Left hindlimb (tissue), 1 donor: ENCODE measurements at regions not wholly inside any gene's neighbourhood (a gene's known extent, or its start where the extent isn't known, plus 50 kb on each side); places are given as distances from the start of the nearest gene placed in this dataset.

Experiments
- DNase-seq: peaks from one replicate; pipeline ENCODE4 v3.0.0-alpha.2; 2018

DNA sequence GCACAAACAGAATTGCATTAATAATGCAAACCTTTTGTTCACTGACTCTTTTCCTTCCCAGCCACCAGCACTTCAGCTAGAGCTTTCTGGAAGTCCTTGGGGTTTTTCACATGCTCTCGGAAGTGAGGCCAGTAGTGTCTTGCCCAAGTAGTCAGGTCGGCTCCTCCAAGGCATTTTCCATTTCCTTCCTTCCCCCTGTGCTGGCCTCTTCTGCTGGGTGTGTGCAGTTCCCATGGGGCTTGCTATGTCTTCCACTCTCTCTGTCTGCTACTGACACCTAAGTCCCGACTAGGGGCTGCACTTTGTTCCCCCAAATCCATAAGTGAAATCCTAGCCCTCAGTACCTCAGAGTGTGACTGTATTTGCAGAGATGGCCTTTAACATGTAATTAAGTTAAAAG is 175.6 kb upstream of the BMPER start:
- DNase-seq: no peak

GRCh38 chr7:33730958-33731357 is 174.4 kb upstream of the BMPER start:
- DNase-seq: no peak

- no peak for DNase-seq
Observed at GRCh38 chr7:33731912-33732311, 173.4 kb upstream of the BMPER start.

DNA sequence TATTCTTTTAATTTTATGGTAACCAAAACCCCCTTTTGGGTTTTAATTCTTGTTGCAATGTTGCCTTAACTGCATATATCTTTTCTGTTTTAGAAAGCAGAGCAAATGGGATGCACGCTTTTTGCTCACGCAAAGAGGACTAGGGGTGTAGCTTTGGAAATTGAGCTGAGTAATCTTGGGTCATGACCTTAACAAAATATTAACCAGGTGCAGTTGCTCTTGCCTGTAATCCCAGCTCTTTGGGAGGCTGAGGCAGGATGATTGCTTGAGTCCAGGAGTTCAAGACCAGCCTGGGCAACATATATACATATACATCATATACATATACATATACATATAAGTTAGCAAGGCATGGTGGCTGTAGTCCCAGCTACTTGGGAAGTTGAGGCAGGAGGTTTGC is 172.9 kb upstream of the BMPER start:
- no peak for DNase-seq

GRCh38 chr7:33733870-33734650 is 171.3 kb upstream of the BMPER start:
- no peak for DNase-seq

DNA sequence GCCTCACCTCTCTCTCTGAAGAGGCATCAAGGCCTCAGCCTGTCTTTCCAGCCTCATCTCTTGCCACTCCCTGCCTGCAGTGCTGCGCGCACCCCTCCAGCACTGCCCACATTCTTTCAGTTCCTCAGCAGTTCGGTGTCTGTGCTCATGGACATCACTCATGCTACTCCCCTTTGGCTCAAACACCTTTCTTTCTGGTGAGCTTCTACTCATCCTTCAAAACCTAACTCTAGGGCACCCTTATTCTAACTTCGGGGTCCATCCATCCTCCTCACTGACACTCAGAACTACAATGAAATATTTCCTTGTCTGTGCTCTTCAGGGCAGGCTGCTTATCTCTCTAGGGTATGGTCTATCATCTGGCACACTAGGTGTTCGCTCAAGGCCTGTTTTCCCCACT is 169.9 kb upstream of the BMPER start:
- no peak for DNase-seq

DNA sequence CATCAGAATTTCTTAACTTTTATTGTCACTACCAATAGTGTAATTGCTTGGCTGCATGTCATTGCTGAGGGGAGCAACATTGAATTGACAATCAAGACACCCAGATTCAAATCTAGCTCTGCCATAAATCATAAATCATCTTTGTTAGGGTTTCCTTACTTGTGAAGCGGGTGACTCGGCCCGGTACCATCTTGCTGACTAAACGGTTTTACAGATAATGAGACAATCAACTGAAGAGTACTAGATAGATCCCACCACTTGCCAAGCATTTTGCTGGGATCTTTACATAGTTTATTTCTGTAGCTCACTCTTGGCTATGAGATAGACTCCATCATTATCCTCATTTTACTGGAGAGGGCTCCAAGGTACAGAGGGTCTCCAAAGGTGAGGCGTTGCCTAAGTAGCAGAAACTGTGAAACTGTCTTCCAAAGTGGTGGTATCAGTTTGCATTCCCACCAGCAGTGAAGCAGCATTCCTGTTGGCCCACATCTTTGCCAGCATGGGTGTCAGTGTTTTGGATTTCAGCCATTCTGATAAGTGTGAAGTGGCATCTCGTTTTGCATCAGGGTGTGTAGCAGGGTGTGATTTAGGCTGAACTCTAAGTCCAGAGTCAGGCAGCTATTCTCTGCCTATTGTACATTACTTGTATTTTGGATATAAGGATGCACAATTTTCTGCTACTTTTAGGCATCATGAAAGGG is 168.7 kb upstream of the BMPER start:
- DNase-seq: no peak

- DNase-seq: no peak
Observed at GRCh38 chr7:33738260-33738935, 166.9 kb upstream of the BMPER start.

GRCh38 chr7:33739286-33739685 is 166.1 kb upstream of the BMPER start:
- no peak for DNase-seq

- DNase-seq: no peak
Observed at GRCh38 chr7:33742521-33742920, 162.8 kb upstream of the BMPER start.

GRCh38 chr7:33742999-33743587 is 162.2 kb upstream of the BMPER start:
- no peak for DNase-seq

DNA sequence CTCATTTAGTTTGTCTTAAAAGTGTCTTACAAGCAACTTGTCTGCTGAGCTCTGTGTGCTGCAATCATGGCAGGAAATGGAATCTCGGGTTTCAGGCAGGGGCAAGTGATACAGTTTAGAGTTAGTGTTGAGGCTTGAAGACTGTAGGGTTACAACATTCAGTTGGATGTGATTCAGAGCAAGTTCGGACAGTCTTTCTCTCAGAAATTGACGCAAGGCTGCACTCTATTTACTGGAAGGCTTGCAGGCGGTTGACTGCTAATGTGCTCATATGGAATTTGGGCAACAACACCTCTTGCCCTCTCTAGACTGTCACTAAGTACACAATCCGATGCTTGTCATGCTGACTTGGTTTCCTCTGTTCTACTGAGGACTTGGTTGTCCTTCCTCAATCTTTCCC is 161.7 kb upstream of the BMPER start:
- DNase-seq: no peak

- DNase-seq: no peak
Observed at GRCh38 chr7:33744293-33745075, 160.9 kb upstream of the BMPER start.

- DNase-seq: no peak
Observed at GRCh38 chr7:33745934-33746333, 159.4 kb upstream of the BMPER start.

- DNase-seq: no peak
Observed at GRCh38 chr7:33748793-33749192, 156.5 kb upstream of the BMPER start.

GRCh38 chr7:33750177-33750576 is 155.2 kb upstream of the BMPER start:
- DNase-seq: no peak

DNA sequence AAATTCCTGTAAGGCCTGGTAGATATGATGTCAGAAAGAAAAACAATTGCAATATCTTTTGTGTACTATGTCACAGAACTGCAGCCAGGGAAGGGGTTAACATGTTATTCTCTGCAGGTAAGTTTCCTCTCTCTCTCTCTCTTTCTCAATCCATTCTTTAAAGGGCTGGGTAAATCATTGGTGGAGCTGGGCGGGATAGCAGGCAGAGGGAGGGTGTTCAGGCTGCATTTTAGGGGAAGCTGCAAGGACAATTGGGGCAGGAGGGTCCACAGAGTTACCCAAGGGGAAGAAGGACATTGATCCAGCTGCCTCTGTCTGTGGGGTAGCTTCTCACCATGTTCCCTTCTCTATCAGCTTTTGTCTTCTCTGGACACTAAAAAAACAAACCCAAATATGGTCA is 153.9 kb upstream of the BMPER start:
- DNase-seq: no peak

DNA sequence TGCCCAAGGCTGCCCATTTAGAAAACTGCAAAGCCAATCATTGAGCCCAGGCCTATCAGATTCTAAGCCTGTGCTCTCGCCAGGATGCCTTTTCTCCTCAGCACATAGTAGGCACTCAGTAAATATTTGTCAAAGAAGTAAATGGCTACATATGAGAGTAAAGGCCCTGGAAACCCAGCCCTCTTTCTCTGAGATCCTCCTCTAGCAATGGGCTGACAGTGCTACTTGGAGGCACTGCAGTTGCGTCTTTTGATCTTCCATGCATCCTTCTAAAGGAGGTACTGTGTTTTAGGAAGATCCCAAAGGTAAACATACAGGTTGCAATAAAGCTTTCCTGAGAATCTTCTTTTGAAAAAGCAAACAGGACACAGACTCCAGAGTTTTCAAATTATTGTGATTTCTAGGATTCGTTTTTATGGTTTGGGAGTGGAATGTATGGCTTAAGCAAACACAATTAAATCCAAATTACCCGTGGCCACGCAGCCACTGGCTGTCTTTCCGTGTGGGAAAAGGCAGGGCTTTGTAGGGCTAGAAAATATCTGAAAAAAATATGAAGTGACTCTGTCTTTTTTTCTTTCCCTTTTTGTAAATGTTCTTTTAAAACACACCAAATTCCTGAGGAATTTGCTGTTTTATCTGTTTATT is 151.3 kb upstream of the BMPER start:
- DNase-seq: no peak

- no peak for DNase-seq
Observed at GRCh38 chr7:33754933-33755928, 150.1 kb upstream of the BMPER start.

- DNase-seq: no peak
Observed at GRCh38 chr7:33757050-33757449, 148.3 kb upstream of the BMPER start.
